NCI-H446 (cell line): ENCODE measurements at regions not wholly inside any gene's neighbourhood (a gene's known extent, or its start where the extent isn't known, plus 50 kb on each side); places are given as distances from the start of the nearest gene placed in this dataset.
"Not testable (repeated sequence)": the region's sequence is repeated elsewhere in the genome, so short reads cannot be mapped to it uniquely, and the experiment has no call there.

Experiments
- DNase-seq, 2 experiments: peaks; one replicate each; lab custom pipeline; 2025; lab: John Stamatoyannopoulos, UW

GRCh38 chr1:5733596-5733995 lies 258.6 kb downstream of the NPHP4 start:
- no peak for DNase-seq

DNA sequence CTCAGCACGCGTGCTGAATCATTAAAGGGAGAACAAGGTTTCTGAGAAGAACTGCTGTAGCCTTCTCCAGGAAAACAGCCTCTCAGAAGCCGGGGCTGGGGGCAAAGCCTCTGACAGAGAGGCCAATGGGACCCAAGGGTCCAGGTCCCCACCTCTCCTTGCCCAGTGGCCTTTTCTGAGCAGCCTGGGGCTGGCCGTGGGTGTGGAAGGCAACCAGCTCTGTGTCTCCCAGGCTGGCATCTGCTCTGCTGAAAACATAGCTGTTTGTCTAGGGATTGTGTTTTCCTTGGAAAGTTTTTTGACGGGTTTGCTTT lies 261.2 kb downstream of the NPHP4 start:
- no peak for DNase-seq

DNA sequence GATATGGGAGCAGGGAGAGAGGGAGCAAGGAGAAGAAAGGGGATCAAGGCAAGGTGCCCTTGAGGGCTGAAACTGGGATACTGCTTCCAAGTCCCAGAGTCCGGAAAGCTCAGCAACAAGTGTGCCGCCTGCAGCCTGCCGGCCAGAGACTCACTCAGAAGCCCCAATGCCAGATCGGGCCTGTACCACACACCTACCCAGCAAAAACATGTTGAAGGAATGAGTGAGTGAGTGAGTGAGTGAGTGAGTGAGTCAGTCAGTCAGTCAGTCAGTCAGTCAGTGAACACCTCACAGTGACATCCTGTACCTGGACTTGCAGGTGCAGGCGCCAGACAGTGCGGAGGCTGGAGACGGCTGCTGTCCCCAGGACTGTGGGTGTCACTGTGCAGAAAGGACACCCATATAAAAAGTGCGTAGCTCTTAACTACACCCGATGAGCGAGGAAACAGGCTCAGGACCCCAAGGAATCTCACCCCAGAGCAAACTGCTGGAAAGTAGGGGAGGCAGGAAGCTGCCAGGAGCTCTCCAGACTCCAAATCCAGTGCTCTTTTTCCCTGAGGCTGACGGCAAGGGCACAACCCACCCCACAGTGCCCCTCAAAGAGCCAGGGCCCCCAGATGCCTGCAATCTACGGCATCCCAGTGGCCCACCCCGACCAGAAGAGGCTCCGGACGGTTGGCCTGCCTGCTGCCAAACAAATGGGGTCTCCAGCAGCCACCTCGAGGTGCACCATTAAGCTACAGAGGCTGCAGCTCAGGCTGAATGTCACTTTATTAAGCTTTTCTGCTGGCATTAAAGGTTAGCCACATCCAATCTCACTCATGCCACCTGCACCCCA lies 261.7 kb downstream of the NPHP4 start:
- no peak for DNase-seq

- no peak for DNase-seq
These were observed 262.5 kb downstream of the NPHP4 start for GRCh38 chr1:5729636-5730145.

GRCh38 chr1:5728663-5729355 lies 263.4 kb downstream of the NPHP4 start:
- no peak for DNase-seq

GRCh38 chr1:5727871-5728643 lies 264.2 kb downstream of the NPHP4 start:
- DNase-seq: no peak

GRCh38 chr1:5727191-5727590 lies 265.0 kb downstream of the NPHP4 start:
- DNase-seq: no peak

- DNase-seq: not testable (repeated sequence)
These were observed 265.5 kb downstream of the NPHP4 start for GRCh38 chr1:5726586-5727184.

DNA sequence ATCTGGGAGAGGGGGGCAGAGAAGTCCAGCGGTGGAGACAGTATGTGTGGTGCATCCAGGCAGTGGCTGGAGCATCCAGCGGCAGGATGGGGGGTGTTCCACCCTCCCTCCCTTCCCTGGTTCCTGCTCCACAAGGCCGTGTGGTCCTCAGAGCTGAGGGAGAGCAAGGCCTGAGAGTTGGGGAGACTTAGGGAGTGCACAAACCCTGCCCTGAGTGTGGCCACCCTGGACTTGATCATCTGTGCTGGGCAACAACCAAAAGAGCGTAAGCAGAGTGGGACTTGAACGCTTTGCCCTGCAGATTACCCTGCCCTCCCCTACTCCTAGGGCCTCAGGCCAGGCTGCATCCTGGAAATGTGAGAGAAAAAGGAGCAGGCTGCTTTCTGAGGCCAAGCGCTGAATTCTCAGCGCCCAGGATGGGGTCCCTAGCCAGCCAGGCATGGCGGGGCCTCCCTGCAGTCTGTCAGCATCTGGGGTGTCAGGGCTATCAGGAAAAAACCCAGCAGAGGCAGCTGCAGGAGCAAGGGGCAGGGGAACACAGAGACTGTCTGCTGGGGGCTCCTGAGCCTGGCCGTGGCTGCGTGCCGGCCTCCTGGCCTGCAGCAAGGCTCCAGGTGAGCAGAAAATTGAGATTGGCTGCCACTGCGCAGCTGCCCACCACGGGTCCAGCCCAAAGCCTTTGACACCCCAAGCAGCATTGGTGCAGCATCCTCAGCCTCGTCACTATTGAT lies 266.2 kb downstream of the NPHP4 start:
- no peak for DNase-seq

DNA sequence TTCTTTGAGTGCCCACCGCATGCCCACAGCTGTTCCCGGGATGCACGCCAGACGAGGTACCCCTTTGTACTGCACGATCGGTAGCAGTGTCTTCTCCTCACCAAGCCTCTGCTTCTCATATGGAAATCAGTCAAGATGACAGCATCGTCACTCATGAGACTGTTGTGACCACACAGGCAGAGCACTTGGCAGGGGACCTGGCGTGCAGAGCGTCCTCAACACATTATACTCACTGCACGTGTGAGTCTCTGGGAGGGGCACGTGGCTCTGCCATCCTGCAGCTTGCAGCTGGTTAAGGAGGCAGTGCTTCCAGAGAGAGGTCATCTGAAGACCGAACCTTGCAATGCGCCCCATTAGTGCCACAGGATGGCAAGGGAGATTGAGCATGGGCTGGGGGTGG lies 266.8 kb downstream of the NPHP4 start:
- no peak for DNase-seq

DNA sequence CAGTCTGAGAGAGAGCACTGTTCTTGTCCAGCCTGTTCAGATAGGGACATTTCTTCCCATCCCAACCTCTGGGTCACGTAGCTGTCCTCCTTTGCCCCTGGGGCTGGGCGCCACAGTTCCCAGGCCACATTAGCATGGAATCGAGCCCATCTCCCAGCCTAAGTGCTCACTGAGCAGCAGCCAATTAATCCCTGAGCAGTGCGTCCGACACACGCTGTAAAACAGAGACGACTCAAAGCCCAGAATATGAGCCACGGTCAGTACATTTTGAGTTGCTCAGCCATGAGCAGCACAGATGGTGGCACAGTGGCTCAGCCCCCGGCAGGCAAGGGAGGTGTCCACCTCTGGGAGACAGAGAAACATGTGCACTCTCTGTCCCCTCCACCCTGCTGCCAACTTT lies 267.4 kb downstream of the NPHP4 start:
- no peak for DNase-seq

DNA sequence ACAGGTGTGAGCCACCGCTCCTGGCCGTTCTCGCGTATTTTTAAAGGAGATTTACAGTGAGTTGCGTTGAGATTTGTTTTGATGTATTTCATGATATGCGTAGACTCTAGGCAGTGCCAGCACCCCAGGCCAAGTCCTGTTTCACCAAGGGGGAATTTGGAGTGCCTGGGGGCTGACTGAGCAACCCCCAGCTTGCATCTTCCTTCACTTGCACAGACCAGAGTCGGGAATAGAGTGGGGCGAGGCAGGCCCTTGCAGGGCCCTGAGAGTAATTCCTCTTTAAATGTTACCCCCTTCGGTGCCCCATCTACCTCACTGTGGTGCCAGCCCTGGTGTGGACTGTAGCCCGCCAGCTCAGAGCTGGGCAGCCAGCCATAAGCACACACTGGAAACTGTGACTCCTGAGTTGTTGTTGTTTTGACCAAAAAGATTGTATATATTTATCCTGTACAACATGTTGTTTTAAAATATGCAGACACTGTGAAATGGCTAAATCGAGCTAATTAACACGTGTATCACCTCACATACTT lies 269.5 kb downstream of the NPHP4 start:
- DNase-seq: no peak

- DNase-seq: no peak
These were observed 270.5 kb downstream of the NPHP4 start for GRCh38 chr1:5721634-5722215.

- DNase-seq: no peak
These were observed 271.3 kb downstream of the NPHP4 start for GRCh38 chr1:5720936-5721335.

DNA sequence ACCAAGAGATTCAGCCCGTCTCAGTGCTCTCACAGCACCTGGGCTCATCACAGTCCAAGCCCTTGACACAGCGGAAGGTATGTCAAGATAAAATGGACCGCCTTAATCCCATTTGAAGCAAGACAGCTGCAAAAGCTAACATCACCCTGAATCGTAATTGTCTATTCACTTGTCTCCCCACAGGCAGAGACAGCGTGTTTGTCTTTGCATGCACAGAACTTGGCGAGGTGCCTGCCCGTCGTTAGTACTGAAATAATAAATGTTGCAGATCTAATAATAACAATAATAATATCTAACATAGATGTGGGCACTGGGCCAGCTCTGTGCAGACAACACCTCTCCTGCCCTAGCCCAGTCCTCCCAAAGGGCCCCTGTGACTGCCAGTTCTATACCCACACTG lies 271.7 kb downstream of the NPHP4 start:
- no peak for DNase-seq

GRCh38 chr1:5720045-5720444 lies 272.2 kb downstream of the NPHP4 start:
- no peak for DNase-seq

GRCh38 chr1:5718831-5719632 lies 273.2 kb downstream of the NPHP4 start:
- no peak for DNase-seq

- no peak for DNase-seq
These were observed 275.1 kb downstream of the NPHP4 start for GRCh38 chr1:5717031-5717682.

GRCh38 chr1:5716126-5716525 lies 276.1 kb downstream of the NPHP4 start:
- DNase-seq: no peak
